Mesenchymal stem cell (in vitro differentiated cells and primary cell): ENCODE measurements at regions not wholly inside any gene's neighbourhood (a gene's known extent, or its start where the extent isn't known, plus 50 kb on each side); places are given as distances from the start of the nearest gene placed in this dataset.
A peak's percentile ranks its signal among the peaks of the same experiment; 100 is the strongest.

Experiments
- DNase-seq: peaks from one replicate; pipeline ENCODE4 v3.0.0-alpha.2; 2013
- H2AFZ ChIP-seq: one replicate; pipeline ENCODE4 v1.6.1; 2013; ENCODE audit warnings: low read depth, mild to moderate bottlenecking, control low read depth, inconsistent platforms, low read length, moderate library complexity
- H2AK5ac ChIP-seq: 2 replicates; pipeline ENCODE4 v1.6.1; 2013; ENCODE audit warnings: low read length, moderate library complexity, mild to moderate bottlenecking, inconsistent platforms; ENCODE audit not compliant: severe bottlenecking
- H2BK120ac ChIP-seq: one replicate; pipeline ENCODE4 v1.6.1; 2013; ENCODE audit warnings: low read depth, mild to moderate bottlenecking, inconsistent platforms, low read length, moderate library complexity
- H2BK12ac ChIP-seq, 2 experiments: one replicate each; pipeline ENCODE4 v1.6.1; 2013; ENCODE audit warnings: inconsistent platforms in 2 of 2, low read length in 2 of 2, mild to moderate bottlenecking in 2 of 2, moderate library complexity in 2 of 2, control low read depth in 1 of 2
- H2BK15ac ChIP-seq: one replicate; pipeline ENCODE4 v1.6.1; 2013; ENCODE audit warnings: mild to moderate bottlenecking, low read depth, inconsistent platforms; ENCODE audit not compliant: poor library complexity, severe bottlenecking
- H2BK5ac ChIP-seq: 2 replicates; pipeline ENCODE4 v1.6.1; 2013; ENCODE audit warnings: low read depth, mild to moderate bottlenecking, low read length, control low read depth, inconsistent platforms; ENCODE audit not compliant: poor library complexity, severe bottlenecking
- H3K14ac ChIP-seq, 2 experiments: one replicate each; pipeline ENCODE4 v1.6.1; 2013; ENCODE audit warnings: inconsistent platforms in 2 of 2, low read length in 2 of 2, control low read depth in 1 of 2, mild to moderate bottlenecking in 1 of 2, moderate library complexity in 1 of 2
- H3K18ac ChIP-seq, 2 experiments: one replicate each; pipeline ENCODE4 v1.6.1; 2013; ENCODE audit warnings: inconsistent platforms in 2 of 2, low read length in 2 of 2, control low read depth in 1 of 2, low read depth in 1 of 2, mild to moderate bottlenecking in 1 of 2
- H3K23ac ChIP-seq, 2 experiments: one replicate each; pipeline ENCODE4 v1.6.1; 2013; ENCODE audit warnings: inconsistent platforms in 2 of 2, low read length in 2 of 2, mild to moderate bottlenecking in 2 of 2, moderate library complexity in 2 of 2, control low read depth in 1 of 2
- H3K27ac ChIP-seq: 2 replicates; pipeline ENCODE4 v1.5.1; 2013; ENCODE audit warnings: mild to moderate bottlenecking, moderate library complexity, low read length, control low read depth, inconsistent platforms; ENCODE audit not compliant: poor library complexity, severe bottlenecking
- H3K27me3 ChIP-seq, 2 experiments: 2 replicates each; pipeline versions ENCODE4 v1.6.1 to v1.7.0; 2013; ENCODE audit warnings: low read length in 2 of 2, mild to moderate bottlenecking in 2 of 2, moderate library complexity in 2 of 2, control low read depth in 1 of 2, inconsistent platforms in 1 of 2; ENCODE audit not compliant: control insufficient read depth in 1 of 2, insufficient read depth in 1 of 2
- H3K36me3 ChIP-seq, 2 experiments: 2 replicates each; pipeline versions ENCODE4 v1.6.1 to v1.7.0; 2013; ENCODE audit warnings: low read length in 2 of 2, control low read depth in 1 of 2, inconsistent platforms in 1 of 2, low read depth in 1 of 2, mild to moderate bottlenecking in 1 of 2; ENCODE audit not compliant: insufficient read depth in 2 of 2, control insufficient read depth in 1 of 2
- H3K4ac ChIP-seq, 2 experiments: one replicate each; pipeline ENCODE4 v1.6.1; 2013; ENCODE audit warnings: inconsistent platforms in 2 of 2, low read length in 2 of 2, mild to moderate bottlenecking in 2 of 2, moderate library complexity in 2 of 2, control low read depth in 1 of 2, low read depth in 1 of 2
- H3K4me1 ChIP-seq: 2 replicates; pipeline ENCODE4 v1.6.1; 2013; ENCODE audit warnings: low read depth, low read length, control low read depth; ENCODE audit not compliant: control insufficient read depth, insufficient read depth
- H3K4me2 ChIP-seq: 2 replicates; pipeline ENCODE4 v1.6.1; 2013; ENCODE audit warnings: low read length, mild to moderate bottlenecking, inconsistent platforms; ENCODE audit not compliant: poor library complexity, severe bottlenecking
- H3K4me3 ChIP-seq, 2 experiments: 2 replicates each; pipeline versions ENCODE4 v1.5.1 to v1.7.0; 2013; ENCODE audit warnings: low read length in 2 of 2, mild to moderate bottlenecking in 2 of 2, control low read depth in 1 of 2, low read depth in 1 of 2; ENCODE audit not compliant: insufficient read depth in 1 of 2
- H3K79me1 ChIP-seq: replicated peaks from 2 replicates; pipeline ENCODE4 v1.6.1; 2013; ENCODE audit warnings: mild to moderate bottlenecking, control low read depth, low read length, inconsistent platforms; ENCODE audit not compliant: poor library complexity, severe bottlenecking
- H3K9ac ChIP-seq: 2 replicates; pipeline ENCODE4 v1.7.0; 2013; ENCODE audit warnings: mild to moderate bottlenecking, low read length, moderate library complexity
- H3K9me3 ChIP-seq: 2 replicates; pipeline ENCODE4 v1.7.0; 2013; ENCODE audit warnings: mild to moderate bottlenecking, low read length; ENCODE audit not compliant: control insufficient read depth
- H4K8ac ChIP-seq: one replicate; pipeline ENCODE4 v1.6.1; 2013; ENCODE audit warnings: inconsistent platforms, mild to moderate bottlenecking, low read length, moderate library complexity
- H4K91ac ChIP-seq: one replicate; pipeline ENCODE4 v1.6.1; 2013; ENCODE audit warnings: mild to moderate bottlenecking, low read length, inconsistent platforms
- WGBS: methylation state at CpG from one replicate; pipeline ENCODE4 v1.1.7; 2013; ENCODE audit warnings: mixed read lengths; 5-methylcytosine and 5-hydroxymethylcytosine counted together

DNA sequence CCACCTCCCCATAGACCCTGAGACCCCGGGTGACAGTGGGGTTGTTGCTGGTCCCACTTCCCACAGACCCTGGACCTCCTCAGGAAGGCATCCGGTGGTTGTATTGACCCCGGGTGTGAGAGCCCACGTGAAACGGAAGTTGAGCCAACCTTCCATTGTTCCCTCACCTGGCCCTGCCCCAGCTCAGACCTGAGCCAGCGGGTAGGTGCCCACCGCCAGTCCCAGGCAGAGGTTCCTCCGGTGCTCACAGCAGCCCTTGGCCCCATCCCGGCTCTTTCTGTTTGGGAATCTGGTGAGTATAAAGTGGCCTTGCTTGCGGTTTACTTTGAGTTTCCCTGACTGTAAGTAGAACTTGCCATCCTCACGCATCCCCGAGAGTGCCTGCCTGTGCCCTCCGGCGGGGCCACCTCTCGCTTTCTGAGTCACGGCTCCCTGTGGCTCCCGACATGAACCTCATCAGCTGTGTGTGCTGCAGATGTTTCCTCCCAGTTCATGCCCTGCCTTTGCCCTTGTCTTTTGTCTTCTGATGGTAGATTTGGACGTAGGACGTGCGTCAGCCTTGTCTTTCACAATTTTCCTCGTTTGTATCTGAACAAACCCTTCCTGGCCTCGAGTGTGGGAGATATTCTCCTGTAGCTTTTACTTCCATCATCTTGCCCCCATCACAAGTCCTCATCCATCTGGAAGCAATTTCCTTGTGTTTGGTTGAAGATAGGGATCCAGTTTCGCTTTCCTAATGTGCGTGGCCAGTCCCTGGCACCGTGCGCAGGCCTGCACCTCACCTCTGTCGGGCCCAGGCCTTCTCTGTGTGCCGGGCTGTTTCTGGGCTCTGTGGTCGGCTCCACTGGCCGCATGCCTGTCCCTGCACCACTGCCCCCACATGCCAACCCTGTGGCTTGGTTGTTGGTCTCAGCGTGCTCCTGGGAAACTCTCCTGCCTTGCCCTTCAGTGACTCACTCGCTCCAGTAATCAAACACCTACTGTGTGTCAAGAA lies 76.0 kb downstream of the METRNL start:
- H2AK5ac ChIP-seq = peak overlapping the region; percentile 23
- WGBS = 86% methylated on average over 31 of the region's 32 CpGs
- H3K79me1 ChIP-seq = no peaks in the 10 kb centered on the region
- H3K4me2 ChIP-seq = no peak overlapping the region
- no peak overlapping the region for H3K27ac ChIP-seq
- no peak overlapping the region for H3K23ac ChIP-seq
- H2BK15ac ChIP-seq = no peak overlapping the region
- DNase-seq = no peak
- H3K4me1 ChIP-seq = peaks cover 42% of the 10 kb centered on the region
- no peak overlapping the region for H3K4me3 ChIP-seq
- no peak overlapping the region for H3K4ac ChIP-seq
- H2AFZ ChIP-seq = no peak overlapping the region
- H2BK120ac ChIP-seq = no peak overlapping the region
- no peak overlapping the region for H2BK5ac ChIP-seq
- no peak overlapping the region for H3K14ac ChIP-seq
- no peak overlapping the region for H4K8ac ChIP-seq
- no peak overlapping the region for H4K91ac ChIP-seq
- no peaks in the 10 kb centered on the region for H3K36me3 ChIP-seq
- no peaks in the 10 kb centered on the region for H3K9me3 ChIP-seq
- no peaks in the 10 kb centered on the region for H3K27me3 ChIP-seq
- H2BK12ac ChIP-seq = no peak overlapping the region
- H3K9ac ChIP-seq = peak overlapping the region; percentile 13
- no peak overlapping the region for H3K18ac ChIP-seq

GRCh38 chr17:83156408-83156807 lies 77.0 kb downstream of the METRNL start:
- Histone ChIP-seq H3K27me3 (no peaks in the 10 kb centered on the region), H4K8ac (no peak overlapping the region), H3K14ac (no peak overlapping the region), H3K4ac (no peak overlapping the region), H3K4me3 (no peak overlapping the region), H3K4me2 (no peak overlapping the region), H3K18ac (no peak overlapping the region), H3K9ac (no peak overlapping the region), H2BK120ac (no peak overlapping the region), H3K9me3 (no peaks in the 10 kb centered on the region), H3K4me1 (peaks cover 34% of the 10 kb centered on the region), H3K27ac (no peak overlapping the region), H3K36me3 (no peaks in the 10 kb centered on the region), H2AK5ac (peak overlapping the region; percentile 41), H2AFZ (no peak overlapping the region), H4K91ac (no peak overlapping the region), H3K79me1 (no peaks in the 10 kb centered on the region), H2BK15ac (no peak overlapping the region), H2BK5ac (no peak overlapping the region), H2BK12ac (no peak overlapping the region), H3K23ac (no peak overlapping the region)
- WGBS = 92% methylated on average over 10 of the region's 11 CpGs
- DNase-seq = no peak

GRCh38 chr17:83159204-83160049 lies 80.0 kb downstream of the METRNL start:
- Histone ChIP-seq H2AK5ac (no peak overlapping the region), H3K9ac (no peak overlapping the region), H3K27ac (no peak overlapping the region), H3K36me3 (no peaks in the 10 kb centered on the region), H3K4me1 (peaks cover 13% of the 10 kb centered on the region), H4K91ac (no peak overlapping the region), H3K79me1 (no peaks in the 10 kb centered on the region), H3K14ac (no peak overlapping the region), H2BK15ac (no peak overlapping the region), H3K9me3 (no peaks in the 10 kb centered on the region), H3K4me2 (no peak overlapping the region), H3K4ac (no peak overlapping the region), H2BK12ac (no peak overlapping the region), H3K23ac (no peak overlapping the region), H3K27me3 (no peaks in the 10 kb centered on the region), H2BK5ac (no peak overlapping the region), H2BK120ac (no peak overlapping the region), H3K18ac (no peak overlapping the region), H3K4me3 (no peak overlapping the region), H2AFZ (no peak overlapping the region), H4K8ac (no peak overlapping the region)
- no peak for DNase-seq
- 89% methylated on average over 18 of the region's 19 CpGs for WGBS
